ENCODE measurements at regions not wholly inside any gene's neighbourhood (a gene's known extent, or its start where the extent isn't known, plus 50 kb on each side); places are given as distances from the start of the nearest gene placed in this dataset.

GRCh38 chr10:23723796-23724195, 284.9 kb downstream of the OTUD1 start:
- H4K20me1 ChIP-seq (ENCODE audit: insufficient read depth) = no peaks in the 10 kb centered on the region; the same call in 1 of the 2 replicates
- no peaks in the 10 kb centered on the region for H3K36me3 ChIP-seq (ENCODE audit: control insufficient read depth in 1 of 2, insufficient read depth in 2 of 2, low read length in 2 of 2)
- no peak for DNase-seq (ENCODE audit: low read depth, low spot score)
- no peaks in the 10 kb centered on the region for H3K4me1 ChIP-seq (ENCODE audit: control insufficient read depth in 1 of 2, insufficient read depth in 2 of 2, low read length in 2 of 2)
- H3K9me3 ChIP-seq (ENCODE audit: control insufficient read depth in 1 of 2, insufficient read depth in 1 of 2, low read depth in 1 of 2, low read length in 2 of 2) = no peaks in the 10 kb centered on the region
- H3K9ac ChIP-seq (ENCODE audit: low read length) = no peak overlapping the region
- intact Hi-C loops (cut with micrococcal nuclease) = no loop called here
- H3K9me2 ChIP-seq (ENCODE audit: insufficient read depth) = no peaks in the 10 kb centered on the region
- no TSS peak for BruUV-seq (replicated peaks)
- ATAC-seq = no peak
- no peak for TF ChIP-seq POLR2AphosphoS5 (IDR thresholded peaks at IDR 0.05; ENCODE audit: low read depth, low read length)
- ChIA-PET POLR2A (no interaction called here), RAD21 (ENCODE audit: low non-redundant PET in 1 of 2, low total read pairs in 2 of 2, uncharacterized antibody in 2 of 2, unreplicated experiment in 2 of 2) (no interaction called here), CTCF (no interaction called here)
- no peaks in the 10 kb centered on the region for H3K79me2 ChIP-seq (ENCODE audit: insufficient read depth, low read length)
- no peak overlapping the region for H3K4me2 ChIP-seq (ENCODE audit: low read length)
- no peaks in the 10 kb centered on the region for H3K27me3 ChIP-seq (ENCODE audit: insufficient read depth, low read length)
- H3K4me3 ChIP-seq (replicated peaks in 1 of 2; ENCODE audit: low read depth in 1 of 2, low read length in 2 of 2) = no peak overlapping the region
- H3K27ac ChIP-seq (ENCODE audit: low read depth, low read length) = no peak overlapping the region
- H2AFZ ChIP-seq (ENCODE audit: low read depth, low read length, poor library complexity, severe bottlenecking) = no peak overlapping the region

- Histone ChIP-seq H3K4me1 (ENCODE audit: control insufficient read depth in 1 of 2, insufficient read depth in 2 of 2, low read length in 2 of 2) (no peaks in the 10 kb centered on the region), H3K36me3 (ENCODE audit: control insufficient read depth in 1 of 2, insufficient read depth in 2 of 2, low read length in 2 of 2) (no peaks in the 10 kb centered on the region), H3K4me2 (ENCODE audit: low read length) (no peak overlapping the region), H3K9me2 (ENCODE audit: insufficient read depth) (no peaks in the 10 kb centered on the region), H3K9me3 (ENCODE audit: control insufficient read depth in 1 of 2, insufficient read depth in 1 of 2, low read depth in 1 of 2, low read length in 2 of 2) (no peaks in the 10 kb centered on the region), H3K9ac (ENCODE audit: low read length) (no peak overlapping the region), H3K4me3 (replicated peaks in 1 of 2; ENCODE audit: low read depth in 1 of 2, low read length in 2 of 2) (no peak overlapping the region), H3K79me2 (ENCODE audit: insufficient read depth, low read length) (no peaks in the 10 kb centered on the region), H2AFZ (ENCODE audit: low read depth, low read length, poor library complexity, severe bottlenecking) (no peak overlapping the region), H3K27ac (ENCODE audit: low read depth, low read length) (no peak overlapping the region), H3K27me3 (ENCODE audit: insufficient read depth, low read length) (no peaks in the 10 kb centered on the region), H4K20me1 (ENCODE audit: insufficient read depth) (no peaks in the 10 kb centered on the region; the same call in 1 of the 2 replicates)
- DNase-seq (ENCODE audit: low read depth, low spot score) (no peak), ATAC-seq (no peak)
- POLR2A ChIA-PET = no interaction called here
- CTCF ChIA-PET = no interaction called here
- RAD21 ChIA-PET (ENCODE audit: low non-redundant PET in 1 of 2, low total read pairs in 2 of 2, uncharacterized antibody in 2 of 2, unreplicated experiment in 2 of 2) = no interaction called here
- intact Hi-C loops (cut with micrococcal nuclease) = no loop called here
- no TSS peak for BruUV-seq (replicated peaks)
- TF ChIP-seq SIN3A (IDR thresholded peaks at IDR 0.05; ENCODE audit: low read depth) (no peak), RAD21 (IDR thresholded peaks at IDR 0.05; ENCODE audit: low read depth) (no peak), MAX (IDR thresholded peaks at IDR 0.05) (no peak), EZH2 (IDR thresholded peaks at IDR 0.05) (no peak), EGR1 (IDR thresholded peaks at IDR 0.05; ENCODE audit: low read depth) (no peak), ELF1 (IDR thresholded peaks at IDR 0.05; ENCODE audit: borderline replicate concordance, low read depth) (no peak), ATF3 (IDR thresholded peaks at IDR 0.05) (no peak), CEBPB (IDR thresholded peaks at IDR 0.05; ENCODE audit: low read depth) (no peak), JUND (IDR thresholded peaks at IDR 0.05) (no peak), SP1 (IDR thresholded peaks at IDR 0.05; ENCODE audit: low read depth) (no peak), EZH2phosphoT487 (IDR thresholded peaks at IDR 0.05; ENCODE audit: borderline replicate concordance) (no peak), ZBTB33 (IDR thresholded peaks at IDR 0.05; ENCODE audit: extremely low read depth, insufficient replicate concordance, low read length) (no peak), SRF (IDR thresholded peaks at IDR 0.05; ENCODE audit: low read depth) (no peak), CBX3 (IDR thresholded peaks at IDR 0.05; ENCODE audit: low read depth) (no peak), REST (IDR thresholded peaks at IDR 0.05; ENCODE audit: low read depth) (no peak), YY1 (IDR thresholded peaks at IDR 0.05; ENCODE audit: extremely low read depth, insufficient replicate concordance, low read depth, low read length) (no peak)
These were observed 286.7 kb downstream of the OTUD1 start for GRCh38 chr10:23725548-23725947.
